SK-N-SH (cell line): ENCODE measurements at regions not wholly inside any gene's neighbourhood (a gene's known extent, or its start where the extent isn't known, plus 50 kb on each side); places are given as distances from the start of the nearest gene placed in this dataset.

ENCODE experiments used
- CHD2 ChIP-seq: fragments of 150-350 bp; IDR thresholded peaks from 2 replicates; pipeline ENCODE4 v1.6.1; 2018; ENCODE audit warnings: low read length; ENCODE audit not compliant: partially characterized antibody
- CTCF ChIP-seq: fragments of 200-600 bp; sonication (generic); IDR thresholded peaks from 2 replicates; pipeline ENCODE4 v1.6.1; 2017; ENCODE audit warnings: antibody characterized with exemption, mild to moderate bottlenecking, moderate library complexity
- ELF1 ChIP-seq: IDR thresholded peaks from 2 replicates; pipeline ENCODE4 v1.4.0; 2012
- EP300 ChIP-seq, 2 experiments: IDR thresholded peaks; 2 replicates each; pipeline versions ENCODE4 v1.4.0 to v1.6.1; 2012; ENCODE audit warnings: borderline replicate concordance in 1 of 2, low read depth in 1 of 2, low read length in 1 of 2
- MXI1 ChIP-seq: IDR thresholded peaks from 2 replicates; pipeline ENCODE4 v1.6.1; 2012; ENCODE audit warnings: mild to moderate bottlenecking, low read depth, low read length, improper control_type of control experiment
- POLR2AphosphoS5 ChIP-seq: IDR thresholded peaks from 2 replicates; pipeline ENCODE4 v1.6.1; 2012; ENCODE audit warnings: low read depth, low read length
- RAD21 ChIP-seq: IDR thresholded peaks from 2 replicates; pipeline ENCODE4 v1.6.1; 2012; ENCODE audit warnings: mild to moderate bottlenecking, low read length
- RCOR1 ChIP-seq: fragments of 150-350 bp; IDR thresholded peaks from 2 replicates; pipeline ENCODE4 v1.6.1; 2017; ENCODE audit warnings: antibody characterized with exemption, low read length
- SMC3 ChIP-seq: IDR thresholded peaks from 2 replicates; pipeline ENCODE4 v1.6.1; 2012; ENCODE audit warnings: low read depth, low read length, improper control_type of control experiment
- USF2 ChIP-seq: fragments of 150-350 bp; IDR thresholded peaks from 2 replicates; pipeline ENCODE4 v1.6.1; 2017; ENCODE audit warnings: antibody characterized with exemption, low read length, low read depth, borderline replicate concordance
- YY1 ChIP-seq: IDR thresholded peaks from 2 replicates; pipeline ENCODE4 v1.4.0; 2012; ENCODE audit warnings: low read depth, mild to moderate bottlenecking

- no peak for TF ChIP-seq POLR2AphosphoS5
- TF ChIP-seq MXI1: no peak
- TF ChIP-seq CTCF: no peak
- TF ChIP-seq ELF1: no peak
- no peak for TF ChIP-seq EP300 (IDR thresholded peaks at IDR 0.05; ENCODE audit: borderline replicate concordance in 1 of 2, low read depth in 1 of 2, low read length in 1 of 2)
- no peak for TF ChIP-seq CHD2
- no peak for TF ChIP-seq USF2
- no peak for TF ChIP-seq YY1
- TF ChIP-seq SMC3: no peak
- no peak for TF ChIP-seq RAD21
- TF ChIP-seq RCOR1: no peak
Observed at GRCh38 chr17:34055606-34056005, 199.5 kb upstream of the CCL2 start.
